ENCODE measurements at regions not wholly inside any gene's neighbourhood (a gene's known extent, or its start where the extent isn't known, plus 50 kb on each side); places are given as distances from the start of the nearest gene placed in this dataset.

DNA sequence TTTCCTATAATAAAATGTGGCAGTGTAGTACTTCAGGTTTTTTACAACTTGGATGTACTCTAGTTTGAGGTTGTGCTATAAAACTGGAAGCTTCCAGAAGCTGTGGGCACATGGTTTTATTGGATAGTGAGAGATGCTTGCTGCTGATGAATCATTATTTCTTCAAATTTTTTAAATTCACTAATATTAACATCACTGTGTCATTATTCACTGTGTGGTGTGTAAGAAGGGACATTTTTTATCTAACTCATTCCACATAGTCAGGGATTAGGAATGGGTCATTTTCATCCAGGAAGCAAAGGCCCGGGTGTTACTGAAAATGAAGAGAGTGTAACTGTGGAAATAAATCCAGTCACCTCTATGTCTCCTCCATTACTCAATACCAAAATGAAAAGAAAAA lies 421.0 kb downstream of the TENT5A start:
- no peak overlapping the region for H3K4me3 Mint-ChIP-seq
- TF ChIP-seq ZNF114 (CRISPR knock-in tag; IDR thresholded peaks at IDR 0.05) (no peak), ZNF331 (CRISPR knock-in tag; IDR thresholded peaks at IDR 0.05; ENCODE audit: low read depth) (no peak), EZH2 (IDR thresholded peaks at IDR 0.05; ENCODE audit: low read depth, unreplicated experiment) (no peak), NANOG (IDR thresholded peaks at IDR 0.05; ENCODE audit: borderline replicate concordance) (no peak), POLR2AphosphoS5 (IDR thresholded peaks at IDR 0.05; ENCODE audit: low read depth) (no peak), EZH2phosphoT487 (IDR thresholded peaks at IDR 0.05; ENCODE audit: unreplicated experiment) (no peak), CREB1 (CRISPR knock-in tag; IDR thresholded peaks at IDR 0.05; ENCODE audit: low read depth) (no peak), STAT1 (IDR thresholded peaks at IDR 0.05; ENCODE audit: unreplicated experiment) (no peak), JUNB (IDR thresholded peaks at IDR 0.05; ENCODE audit: unreplicated experiment) (no peak)
- TF ChIP-seq, protein P1, sequence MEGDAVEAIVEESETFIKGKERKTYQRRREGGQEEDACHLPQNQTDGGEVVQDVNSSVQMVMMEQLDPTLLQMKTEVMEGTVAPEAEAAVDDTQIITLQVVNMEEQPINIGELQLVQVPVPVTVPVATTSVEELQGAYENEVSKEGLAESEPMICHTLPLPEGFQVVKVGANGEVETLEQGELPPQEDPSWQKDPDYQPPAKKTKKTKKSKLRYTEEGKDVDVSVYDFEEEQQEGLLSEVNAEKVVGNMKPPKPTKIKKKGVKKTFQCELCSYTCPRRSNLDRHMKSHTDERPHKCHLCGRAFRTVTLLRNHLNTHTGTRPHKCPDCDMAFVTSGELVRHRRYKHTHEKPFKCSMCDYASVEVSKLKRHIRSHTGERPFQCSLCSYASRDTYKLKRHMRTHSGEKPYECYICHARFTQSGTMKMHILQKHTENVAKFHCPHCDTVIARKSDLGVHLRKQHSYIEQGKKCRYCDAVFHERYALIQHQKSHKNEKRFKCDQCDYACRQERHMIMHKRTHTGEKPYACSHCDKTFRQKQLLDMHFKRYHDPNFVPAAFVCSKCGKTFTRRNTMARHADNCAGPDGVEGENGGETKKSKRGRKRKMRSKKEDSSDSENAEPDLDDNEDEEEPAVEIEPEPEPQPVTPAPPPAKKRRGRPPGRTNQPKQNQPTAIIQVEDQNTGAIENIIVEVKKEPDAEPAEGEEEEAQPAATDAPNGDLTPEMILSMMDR (conservative IDR thresholded peaks at IDR 0.05; ENCODE audit: low read depth in 2 of 2) = no peak
- TF ChIP-seq, protein P2, sequence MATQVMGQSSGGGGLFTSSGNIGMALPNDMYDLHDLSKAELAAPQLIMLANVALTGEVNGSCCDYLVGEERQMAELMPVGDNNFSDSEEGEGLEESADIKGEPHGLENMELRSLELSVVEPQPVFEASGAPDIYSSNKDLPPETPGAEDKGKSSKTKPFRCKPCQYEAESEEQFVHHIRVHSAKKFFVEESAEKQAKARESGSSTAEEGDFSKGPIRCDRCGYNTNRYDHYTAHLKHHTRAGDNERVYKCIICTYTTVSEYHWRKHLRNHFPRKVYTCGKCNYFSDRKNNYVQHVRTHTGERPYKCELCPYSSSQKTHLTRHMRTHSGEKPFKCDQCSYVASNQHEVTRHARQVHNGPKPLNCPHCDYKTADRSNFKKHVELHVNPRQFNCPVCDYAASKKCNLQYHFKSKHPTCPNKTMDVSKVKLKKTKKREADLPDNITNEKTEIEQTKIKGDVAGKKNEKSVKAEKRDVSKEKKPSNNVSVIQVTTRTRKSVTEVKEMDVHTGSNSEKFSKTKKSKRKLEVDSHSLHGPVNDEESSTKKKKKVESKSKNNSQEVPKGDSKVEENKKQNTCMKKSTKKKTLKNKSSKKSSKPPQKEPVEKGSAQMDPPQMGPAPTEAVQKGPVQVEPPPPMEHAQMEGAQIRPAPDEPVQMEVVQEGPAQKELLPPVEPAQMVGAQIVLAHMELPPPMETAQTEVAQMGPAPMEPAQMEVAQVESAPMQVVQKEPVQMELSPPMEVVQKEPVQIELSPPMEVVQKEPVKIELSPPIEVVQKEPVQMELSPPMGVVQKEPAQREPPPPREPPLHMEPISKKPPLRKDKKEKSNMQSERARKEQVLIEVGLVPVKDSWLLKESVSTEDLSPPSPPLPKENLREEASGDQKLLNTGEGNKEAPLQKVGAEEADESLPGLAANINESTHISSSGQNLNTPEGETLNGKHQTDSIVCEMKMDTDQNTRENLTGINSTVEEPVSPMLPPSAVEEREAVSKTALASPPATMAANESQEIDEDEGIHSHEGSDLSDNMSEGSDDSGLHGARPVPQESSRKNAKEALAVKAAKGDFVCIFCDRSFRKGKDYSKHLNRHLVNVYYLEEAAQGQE (IDR thresholded peaks at IDR 0.05; ENCODE audit: unreplicated experiment) = no peak
- TF ChIP-seq, protein P3, sequence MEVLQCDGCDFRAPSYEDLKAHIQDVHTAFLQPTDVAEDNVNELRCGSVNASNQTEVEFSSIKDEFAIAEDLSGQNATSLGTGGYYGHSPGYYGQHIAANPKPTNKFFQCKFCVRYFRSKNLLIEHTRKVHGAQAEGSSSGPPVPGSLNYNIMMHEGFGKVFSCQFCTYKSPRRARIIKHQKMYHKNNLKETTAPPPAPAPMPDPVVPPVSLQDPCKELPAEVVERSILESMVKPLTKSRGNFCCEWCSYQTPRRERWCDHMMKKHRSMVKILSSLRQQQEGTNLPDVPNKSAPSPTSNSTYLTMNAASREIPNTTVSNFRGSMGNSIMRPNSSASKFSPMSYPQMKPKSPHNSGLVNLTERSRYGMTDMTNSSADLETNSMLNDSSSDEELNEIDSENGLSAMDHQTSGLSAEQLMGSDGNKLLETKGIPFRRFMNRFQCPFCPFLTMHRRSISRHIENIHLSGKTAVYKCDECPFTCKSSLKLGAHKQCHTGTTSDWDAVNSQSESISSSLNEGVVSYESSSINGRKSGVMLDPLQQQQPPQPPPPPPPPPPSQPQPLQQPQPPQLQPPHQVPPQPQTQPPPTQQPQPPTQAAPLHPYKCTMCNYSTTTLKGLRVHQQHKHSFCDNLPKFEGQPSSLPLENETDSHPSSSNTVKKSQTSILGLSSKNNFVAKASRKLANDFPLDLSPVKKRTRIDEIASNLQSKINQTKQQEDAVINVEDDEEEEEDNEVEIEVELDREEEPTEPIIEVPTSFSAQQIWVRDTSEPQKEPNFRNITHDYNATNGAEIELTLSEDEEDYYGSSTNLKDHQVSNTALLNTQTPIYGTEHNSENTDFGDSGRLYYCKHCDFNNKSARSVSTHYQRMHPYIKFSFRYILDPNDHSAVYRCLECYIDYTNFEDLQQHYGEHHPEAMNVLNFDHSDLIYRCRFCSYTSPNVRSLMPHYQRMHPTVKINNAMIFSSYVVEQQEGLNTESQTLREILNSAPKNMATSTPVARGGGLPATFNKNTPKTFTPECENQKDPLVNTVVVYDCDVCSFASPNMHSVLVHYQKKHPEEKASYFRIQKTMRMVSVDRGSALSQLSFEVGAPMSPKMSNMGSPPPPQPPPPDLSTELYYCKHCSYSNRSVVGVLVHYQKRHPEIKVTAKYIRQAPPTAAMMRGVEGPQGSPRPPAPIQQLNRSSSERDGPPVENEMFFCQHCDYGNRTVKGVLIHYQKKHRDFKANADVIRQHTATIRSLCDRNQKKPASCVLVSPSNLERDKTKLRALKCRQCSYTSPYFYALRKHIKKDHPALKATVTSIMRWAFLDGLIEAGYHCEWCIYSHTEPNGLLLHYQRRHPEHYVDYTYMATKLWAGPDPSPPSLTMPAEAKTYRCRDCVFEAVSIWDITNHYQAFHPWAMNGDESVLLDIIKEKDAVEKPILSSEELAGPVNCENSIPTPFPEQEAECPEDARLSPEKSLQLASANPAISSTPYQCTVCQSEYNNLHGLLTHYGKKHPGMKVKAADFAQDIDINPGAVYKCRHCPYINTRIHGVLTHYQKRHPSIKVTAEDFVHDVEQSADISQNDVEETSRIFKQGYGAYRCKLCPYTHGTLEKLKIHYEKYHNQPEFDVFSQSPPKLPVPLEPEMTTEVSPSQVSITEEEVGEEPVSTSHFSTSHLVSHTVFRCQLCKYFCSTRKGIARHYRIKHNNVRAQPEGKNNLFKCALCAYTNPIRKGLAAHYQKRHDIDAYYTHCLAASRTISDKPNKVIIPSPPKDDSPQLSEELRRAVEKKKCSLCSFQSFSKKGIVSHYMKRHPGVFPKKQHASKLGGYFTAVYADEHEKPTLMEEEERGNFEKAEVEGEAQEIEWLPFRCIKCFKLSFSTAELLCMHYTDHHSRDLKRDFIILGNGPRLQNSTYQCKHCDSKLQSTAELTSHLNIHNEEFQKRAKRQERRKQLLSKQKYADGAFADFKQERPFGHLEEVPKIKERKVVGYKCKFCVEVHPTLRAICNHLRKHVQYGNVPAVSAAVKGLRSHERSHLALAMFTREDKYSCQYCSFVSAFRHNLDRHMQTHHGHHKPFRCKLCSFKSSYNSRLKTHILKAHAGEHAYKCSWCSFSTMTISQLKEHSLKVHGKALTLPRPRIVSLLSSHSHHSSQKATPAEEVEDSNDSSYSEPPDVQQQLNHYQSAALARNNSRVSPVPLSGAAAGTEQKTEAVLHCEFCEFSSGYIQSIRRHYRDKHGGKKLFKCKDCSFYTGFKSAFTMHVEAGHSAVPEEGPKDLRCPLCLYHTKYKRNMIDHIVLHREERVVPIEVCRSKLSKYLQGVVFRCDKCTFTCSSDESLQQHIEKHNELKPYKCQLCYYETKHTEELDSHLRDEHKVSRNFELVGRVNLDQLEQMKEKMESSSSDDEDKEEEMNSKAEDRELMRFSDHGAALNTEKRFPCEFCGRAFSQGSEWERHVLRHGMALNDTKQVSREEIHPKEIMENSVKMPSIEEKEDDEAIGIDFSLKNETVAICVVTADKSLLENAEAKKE (CRISPR knock-in tag; IDR thresholded peaks at IDR 0.05) = no peak
- TF ChIP-seq, protein P4, sequence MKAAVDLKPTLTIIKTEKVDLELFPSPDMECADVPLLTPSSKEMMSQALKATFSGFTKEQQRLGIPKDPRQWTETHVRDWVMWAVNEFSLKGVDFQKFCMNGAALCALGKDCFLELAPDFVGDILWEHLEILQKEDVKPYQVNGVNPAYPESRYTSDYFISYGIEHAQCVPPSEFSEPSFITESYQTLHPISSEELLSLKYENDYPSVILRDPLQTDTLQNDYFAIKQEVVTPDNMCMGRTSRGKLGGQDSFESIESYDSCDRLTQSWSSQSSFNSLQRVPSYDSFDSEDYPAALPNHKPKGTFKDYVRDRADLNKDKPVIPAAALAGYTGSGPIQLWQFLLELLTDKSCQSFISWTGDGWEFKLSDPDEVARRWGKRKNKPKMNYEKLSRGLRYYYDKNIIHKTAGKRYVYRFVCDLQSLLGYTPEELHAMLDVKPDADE (IDR thresholded peaks at IDR 0.05) = no peak

More for the DNA sequence above, 421.0 kb downstream of the TENT5A start:
- Mint-ChIP-seq H3K9me3 (peaks cover 5% of the 10 kb centered on the region; the same call in 2 of the 3 replicates), H3K4me1 (no peaks in the 10 kb centered on the region), H3K36me3 (ENCODE audit: low read depth) (no peaks in the 10 kb centered on the region), H3K27me3 (ENCODE audit: insufficient read depth, low read depth, poor library complexity) (no peaks in the 10 kb centered on the region), H3K27ac (no peak overlapping the region)
- H3K27ac ChIP-seq (ENCODE audit: low read depth) = no peak overlapping the region
- no peaks in the 10 kb centered on the region for H3K79me2 ChIP-seq (replicated peaks; ENCODE audit: insufficient read depth)
- no peak overlapping the region for H3K4me2 ChIP-seq
- no peak for ATAC-seq
- H3K36me3 ChIP-seq (ENCODE audit: insufficient read depth) = no peaks in the 10 kb centered on the region
- no peaks in the 10 kb centered on the region for H3F3A ChIP-seq (replicated peaks; ENCODE audit: low read depth)
- H3K9me2 ChIP-seq (ENCODE audit: insufficient read depth) = no peaks in the 10 kb centered on the region
- DNase-seq (ENCODE audit: low spot score) = no peak
- no peak overlapping the region for H3K4me3 ChIP-seq
- H2AFZ ChIP-seq = no peak overlapping the region
- H3K27me3 ChIP-seq (ENCODE audit: insufficient read depth) = no peaks in the 10 kb centered on the region
- H4K20me1 ChIP-seq (replicated peaks; ENCODE audit: insufficient read depth) = no peaks in the 10 kb centered on the region
- no peaks in the 10 kb centered on the region for H3K4me1 ChIP-seq (ENCODE audit: insufficient read depth)

Measured in GM23338 (cell line).